SHP77 (cell line): ENCODE measurements at regions not wholly inside any gene's neighbourhood (a gene's known extent, or its start where the extent isn't known, plus 50 kb on each side); places are given as distances from the start of the nearest gene placed in this dataset.
"Not testable (repeated sequence)": the region's sequence is repeated elsewhere in the genome, so short reads cannot be mapped to it uniquely, and the experiment has no call there.

Experiments used
- DNase-seq, 2 experiments: peaks; one replicate each; lab custom pipeline; 2025; lab: John Stamatoyannopoulos, UW

GRCh38 chr6:18595774-18596530, 208.8 kb downstream of the RNF144B start:
- DNase-seq, result peak; percentile 7 to 54

GRCh38 chr6:18596531-18596835, 209.3 kb downstream of the RNF144B start:
- DNase-seq, result no peak

GRCh38 chr6:18598551-18599264, 211.6 kb downstream of the RNF144B start:
- DNase-seq, result no peak

- DNase-seq, result no peak
These were observed 213.1 kb downstream of the RNF144B start for GRCh38 chr6:18600255-18600654.

- DNase-seq, result peak; percentile 11 to 51
These were observed 214.4 kb downstream of the RNF144B start for GRCh38 chr6:18601516-18602020.

- DNase-seq, result no peak
These were observed 215.8 kb downstream of the RNF144B start for GRCh38 chr6:18602931-18603330.

GRCh38 chr6:18603361-18603760, 216.2 kb downstream of the RNF144B start:
- DNase-seq, result no peak

- DNase-seq, result no peak
These were observed 218.7 kb downstream of the RNF144B start for GRCh38 chr6:18605841-18606240.

- DNase-seq, result no peak
These were observed 222.6 kb downstream of the RNF144B start for GRCh38 chr6:18609715-18610114.

GRCh38 chr6:18613319-18613925, 226.3 kb downstream of the RNF144B start:
- no peak for DNase-seq

GRCh38 chr6:18629571-18629970, 242.4 kb downstream of the RNF144B start:
- DNase-seq, result no peak

GRCh38 chr6:18632670-18633410, 245.7 kb downstream of the RNF144B start:
- DNase-seq, result no peak

- no peak for DNase-seq
These were observed 247.8 kb downstream of the RNF144B start for GRCh38 chr6:18634912-18635311.

- DNase-seq, result no peak
These were observed 253.0 kb downstream of the RNF144B start for GRCh38 chr6:18640134-18640533.

GRCh38 chr6:18640754-18641153, 253.6 kb downstream of the RNF144B start:
- no peak for DNase-seq

GRCh38 chr6:18654821-18655220, 267.7 kb downstream of the RNF144B start:
- no peak for DNase-seq

GRCh38 chr6:18656506-18656905, 269.4 kb downstream of the RNF144B start:
- DNase-seq, result no peak

GRCh38 chr6:18659994-18660393, 272.8 kb downstream of the RNF144B start:
- DNase-seq, result not testable (repeated sequence)

- DNase-seq, result no peak
These were observed 275.9 kb downstream of the RNF144B start for GRCh38 chr6:18663011-18663410.

- no peak for DNase-seq
These were observed 277.3 kb downstream of the RNF144B start for GRCh38 chr6:18664401-18664800.

GRCh38 chr6:18667612-18668011, 280.5 kb downstream of the RNF144B start:
- no peak for DNase-seq

- DNase-seq, result no peak
These were observed 281.8 kb downstream of the RNF144B start for GRCh38 chr6:18668994-18669393.
